ENCODE measurements at regions not wholly inside any gene's neighbourhood (a gene's known extent, or its start where the extent isn't known, plus 50 kb on each side); places are given as distances from the start of the nearest gene placed in this dataset.

- H3K36me3 Mint-ChIP-seq: peaks cover 4 to 22% (median 10%) of the 10 kb centered on the region in 5 donors
- POLR2A ChIA-PET: no interaction called here
- peaks cover 3 to 40% (median 30%) of the 10 kb centered on the region in 11 donors for H3K9me3 Mint-ChIP-seq
- H3K9me3 ChIP-seq (ENCODE audit: control insufficient read depth in 2 of 3, low read length in 3 of 3): peaks cover 0 to 16% (median 5%) of the 10 kb centered on the region in 3 experiments
- no peaks in the 10 kb centered on the region for H3K36me3 ChIP-seq (ENCODE audit: control insufficient read depth in 2 of 3, insufficient read depth in 3 of 3, low read length in 3 of 3)
- no peak overlapping the region for H3K27ac ChIP-seq (ENCODE audit: low read depth, low read length)
- no peak overlapping the region for H3K4me3 Mint-ChIP-seq
- no peak for DNase-seq
- CTCF ChIA-PET: no interaction called here
- H3K27me3 ChIP-seq (ENCODE audit: control insufficient read depth in 2 of 2, insufficient read depth in 2 of 2, low read length in 2 of 2): no peaks in the 10 kb centered on the region
- peaks cover 0 to 2% of the 10 kb centered on the region in 2 donors for H3K4me1 ChIP-seq (ENCODE audit: control insufficient read depth in 2 of 2, insufficient read depth in 2 of 2, low read length in 2 of 2)
- ATAC-seq: no peak
- H3K27me3 Mint-ChIP-seq: peaks cover 0 to 3% (median 0%) of the 10 kb centered on the region in 5 donors
- intact Hi-C loops (cut with micrococcal nuclease): no loop called here
- no peak overlapping the region for H3K27ac Mint-ChIP-seq
- H3K4me1 Mint-ChIP-seq: peaks cover 0 to 12% (median 6%) of the 10 kb centered on the region in 7 donors
- no peak overlapping the region for H3K4me3 ChIP-seq (ENCODE audit: low read length)
Observed at GRCh38 chr13:39886336-39886735, 230.9 kb downstream of the COG6 start.

DNA sequence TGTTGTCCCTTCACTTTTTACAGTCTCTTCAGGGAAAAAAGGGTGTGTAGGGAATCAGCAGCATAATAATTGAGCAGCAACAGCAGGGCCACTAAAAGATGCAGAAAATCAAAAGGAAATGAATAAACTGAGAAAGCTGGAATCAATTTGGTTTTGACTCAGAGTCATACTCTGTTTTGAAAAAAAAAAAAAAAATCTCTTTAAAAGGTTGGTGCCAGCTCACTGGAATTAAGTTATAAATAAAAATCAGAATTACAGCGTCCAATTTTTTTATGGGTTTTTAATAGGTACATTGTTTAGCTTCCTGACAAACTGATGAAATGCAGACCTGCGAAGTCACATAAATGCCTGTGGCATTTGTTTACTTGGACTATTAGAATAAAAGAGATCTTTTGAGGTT is 231.9 kb downstream of the COG6 start:
- no peaks in the 10 kb centered on the region for H3K27me3 Mint-ChIP-seq
- Histone ChIP-seq H3K4me3 (ENCODE audit: low read length) (no peak overlapping the region), H3K36me3 (ENCODE audit: control insufficient read depth in 2 of 3, insufficient read depth in 3 of 3, low read length in 3 of 3) (no peaks in the 10 kb centered on the region), H3K4me1 (ENCODE audit: control insufficient read depth in 2 of 2, insufficient read depth in 2 of 2, low read length in 2 of 2) (peaks cover 0 to 12% of the 10 kb centered on the region in 2 donors), H3K9me3 (ENCODE audit: control insufficient read depth in 2 of 3, low read length in 3 of 3) (peaks cover 0 to 14% (median 5%) of the 10 kb centered on the region in 3 experiments), H3K27ac (ENCODE audit: low read depth, low read length) (no peak overlapping the region), H3K27me3 (ENCODE audit: control insufficient read depth in 2 of 2, insufficient read depth in 2 of 2, low read length in 2 of 2) (no peaks in the 10 kb centered on the region)
- ChIA-PET CTCF (interaction anchor here (1.0 kb wide), 1 partner anchor 795 kb away, joined by 3 read pairs; no protein-coding TSS in a partner anchor), POLR2A (interaction anchor here (0.7 kb wide), 2 partner anchors 15 to 1079 kb away, joined by 3 to 4 read pairs; no protein-coding TSS in a partner anchor)
- intact Hi-C loops (cut with micrococcal nuclease): no loop called here
- no peak overlapping the region for H3K4me3 Mint-ChIP-seq
- DNase-seq: no peak
- no peak for ATAC-seq
- H3K4me1 Mint-ChIP-seq: peaks cover 5 to 23% (median 17%) of the 10 kb centered on the region in 7 donors
- no peak overlapping the region for H3K27ac Mint-ChIP-seq
- H3K36me3 Mint-ChIP-seq: peaks cover 4 to 16% (median 9%) of the 10 kb centered on the region in 5 donors
- peaks cover 3 to 32% (median 24%) of the 10 kb centered on the region in 11 donors for H3K9me3 Mint-ChIP-seq

DNA sequence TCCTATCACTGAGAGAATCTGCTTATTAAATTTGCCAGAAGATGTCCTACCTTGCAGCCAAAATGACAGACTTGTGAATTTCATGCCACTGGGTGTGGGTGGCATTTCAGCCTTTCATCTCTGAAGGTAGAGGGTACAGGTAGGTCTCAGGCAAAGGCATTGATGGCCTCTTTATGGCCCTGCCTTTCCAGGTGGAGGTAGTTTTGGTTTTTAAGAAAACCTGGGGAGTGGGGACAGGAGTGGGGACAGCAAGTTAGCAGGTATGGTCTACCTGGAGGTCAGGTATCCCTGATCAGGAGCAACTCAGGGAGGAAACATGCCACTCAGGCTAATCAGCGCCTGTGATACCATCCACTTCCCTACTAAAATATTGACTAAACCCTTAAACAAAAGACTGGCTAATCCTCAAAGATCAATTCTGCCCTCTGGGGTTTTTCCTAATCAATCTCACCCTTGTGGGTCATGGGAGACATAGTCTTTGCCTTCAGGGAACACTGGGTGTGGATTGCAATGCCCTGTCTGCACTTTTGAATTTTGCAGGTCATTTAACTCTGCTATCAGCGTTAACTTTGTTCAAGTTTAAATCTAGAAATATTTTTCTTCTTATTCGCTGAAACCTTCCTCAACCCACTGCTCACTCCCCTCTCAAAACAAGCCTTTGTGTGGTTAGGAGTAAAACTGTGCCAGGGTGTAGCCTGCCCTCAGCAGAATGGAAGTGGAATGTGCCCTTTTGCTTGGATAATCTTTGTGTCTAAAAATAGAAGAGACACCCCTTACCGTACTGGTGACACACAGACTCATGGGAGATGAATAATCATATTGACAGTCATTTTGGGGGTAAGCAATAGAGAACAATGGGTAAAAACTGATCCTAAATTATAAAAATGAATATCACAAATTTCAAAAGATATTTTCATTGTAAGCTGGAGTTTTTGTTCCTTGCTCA is 233.7 kb downstream of the COG6 start:
- no peak overlapping the region for H3K27ac ChIP-seq (ENCODE audit: low read depth, low read length)
- Mint-ChIP-seq H3K36me3 (peaks cover 0 to 9% (median 4%) of the 10 kb centered on the region in 5 donors), H3K4me1 (peaks cover 18 to 40% (median 34%) of the 10 kb centered on the region in 7 donors), H3K9me3 (peaks cover 0 to 22% (median 11%) of the 10 kb centered on the region in 11 donors), H3K27ac (peak overlapping the region in 2 of 9 donors; percentile 12 to 48), H3K27me3 (no peaks in the 10 kb centered on the region), H3K4me3 (no peak overlapping the region)
- ATAC-seq (no peak), DNase-seq (no peak)
- H3K36me3 ChIP-seq (ENCODE audit: control insufficient read depth in 2 of 3, insufficient read depth in 3 of 3, low read length in 3 of 3): no peaks in the 10 kb centered on the region
- H3K4me3 ChIP-seq (ENCODE audit: low read length): no peak overlapping the region
- no peaks in the 10 kb centered on the region for H3K27me3 ChIP-seq (ENCODE audit: control insufficient read depth in 2 of 2, insufficient read depth in 2 of 2, low read length in 2 of 2)
- intact Hi-C loops (cut with micrococcal nuclease): no loop called here
- ChIA-PET CTCF (no interaction called here), POLR2A (no interaction called here)
- H3K4me1 ChIP-seq (ENCODE audit: control insufficient read depth in 2 of 2, insufficient read depth in 2 of 2, low read length in 2 of 2): peaks cover 0 to 28% of the 10 kb centered on the region in 2 donors
- peaks cover 0 to 4% (median 0%) of the 10 kb centered on the region in 3 experiments for H3K9me3 ChIP-seq (ENCODE audit: control insufficient read depth in 2 of 3, low read length in 3 of 3)

- H3K4me1 Mint-ChIP-seq: peaks cover 20 to 51% (median 43%) of the 10 kb centered on the region in 7 donors
- ATAC-seq (no peak), DNase-seq (no peak)
- Histone ChIP-seq H3K27me3 (ENCODE audit: control insufficient read depth in 2 of 2, insufficient read depth in 2 of 2, low read length in 2 of 2) (no peaks in the 10 kb centered on the region), H3K9me3 (ENCODE audit: control insufficient read depth in 2 of 3, low read length in 3 of 3) (no peaks in the 10 kb centered on the region), H3K4me1 (ENCODE audit: control insufficient read depth in 2 of 2, insufficient read depth in 2 of 2, low read length in 2 of 2) (peaks cover 0 to 31% of the 10 kb centered on the region in 2 donors), H3K27ac (ENCODE audit: low read depth, low read length) (no peak overlapping the region), H3K4me3 (ENCODE audit: low read length) (no peak overlapping the region), H3K36me3 (ENCODE audit: control insufficient read depth in 2 of 3, insufficient read depth in 3 of 3, low read length in 3 of 3) (no peaks in the 10 kb centered on the region)
- ChIA-PET CTCF (no interaction called here), POLR2A (no interaction called here)
- no peak overlapping the region for H3K4me3 Mint-ChIP-seq
- intact Hi-C loops (cut with micrococcal nuclease): loop anchor here in 1 of 2 donors (5.0 kb wide), 1 partner anchor 113 kb away; no protein-coding TSS in a partner anchor
- peaks cover 0 to 5% (median 0%) of the 10 kb centered on the region in 5 donors for H3K36me3 Mint-ChIP-seq
- H3K9me3 Mint-ChIP-seq: peaks cover 0 to 9% (median under 1%) of the 10 kb centered on the region in 11 donors
- H3K27me3 Mint-ChIP-seq: no peaks in the 10 kb centered on the region
- H3K27ac Mint-ChIP-seq: no peak overlapping the region
Observed at GRCh38 chr13:39890537-39890936, 235.1 kb downstream of the COG6 start.

GRCh38 chr13:39892721-39893685 is 237.5 kb downstream of the COG6 start:
- Histone ChIP-seq H3K27me3 (ENCODE audit: control insufficient read depth in 2 of 2, insufficient read depth in 2 of 2, low read length in 2 of 2) (no peaks in the 10 kb centered on the region), H3K4me1 (ENCODE audit: control insufficient read depth in 2 of 2, insufficient read depth in 2 of 2, low read length in 2 of 2) (peaks cover 0 to 31% of the 10 kb centered on the region in 2 donors), H3K9me3 (ENCODE audit: control insufficient read depth in 2 of 3, low read length in 3 of 3) (no peaks in the 10 kb centered on the region), H3K27ac (ENCODE audit: low read depth, low read length) (no peak overlapping the region), H3K4me3 (ENCODE audit: low read length) (peak overlapping the region; percentile 31), H3K36me3 (ENCODE audit: control insufficient read depth in 2 of 3, insufficient read depth in 3 of 3, low read length in 3 of 3) (no peaks in the 10 kb centered on the region)
- CTCF ChIA-PET: interaction anchor here (0.6 to 1.4 kb wide), 4 partner anchors 13 to 50 kb away, joined by 3 to 6 read pairs (median 3); no protein-coding TSS in a partner anchor
- Mint-ChIP-seq H3K27me3 (peaks cover 0 to 8% (median 0%) of the 10 kb centered on the region in 5 donors), H3K4me1 (peaks cover 20 to 51% (median 43%) of the 10 kb centered on the region in 7 donors), H3K9me3 (peaks cover 0 to 2% (median 0%) of the 10 kb centered on the region in 11 donors), H3K27ac (peak overlapping the region; percentile 43 to 86 (median 79)), H3K36me3 (peaks cover 0 to 5% (median 0%) of the 10 kb centered on the region in 5 donors), H3K4me3 (peak overlapping the region; percentile 58 to 82 (median 72))
- POLR2A ChIA-PET: interaction anchor here (1.0 to 1.7 kb wide), 2 partner anchors 8 to 9 kb away, joined by 4 to 5 read pairs; no protein-coding TSS in a partner anchor
- DNase-seq: peak in 8 of 9 donors; percentile 13 to 59 (median 46)
- intact Hi-C loops (cut with micrococcal nuclease): loop anchor here in 1 of 2 donors (2.0 to 5.0 kb wide), 2 partner anchors 50 to 116 kb away; no protein-coding TSS in a partner anchor
- ATAC-seq: peak; percentile 60

Data from naive thymus-derived CD4-positive, alpha-beta T cell (primary cell).